GM12892 (cell line): ENCODE measurements at regions not wholly inside any gene's neighbourhood (a gene's known extent, or its start where the extent isn't known, plus 50 kb on each side); places are given as distances from the start of the nearest gene placed in this dataset.
A peak's percentile ranks its signal among the peaks of the same experiment; 100 is the strongest.

Source experiments
- DNase-seq: peaks from one replicate; pipeline ENCODE4 v3.0.0; 2011; ENCODE audit not compliant: insufficient read length
- FAIRE-seq: peaks from 2 replicates; lab custom pipeline; 2011; peaks lifted over from hg19 to GRCh38; lab: Jason Lieb, UNC
- POLR2A ChIP-seq: IDR thresholded peaks from 2 replicates; pipeline ENCODE4 v1.6.1; 2011; ENCODE audit warnings: low read depth, low read length, control low read depth
- POLR2AphosphoS5 ChIP-seq: IDR thresholded peaks from 2 replicates; pipeline ENCODE4 v1.6.1; 2011; ENCODE audit warnings: low read depth, low read length, control low read depth
- TAF1 ChIP-seq: IDR thresholded peaks from 2 replicates; pipeline ENCODE4 v1.6.1; 2011; ENCODE audit warnings: low read depth, mild to moderate bottlenecking, control low read depth, low read length, borderline replicate concordance

DNA sequence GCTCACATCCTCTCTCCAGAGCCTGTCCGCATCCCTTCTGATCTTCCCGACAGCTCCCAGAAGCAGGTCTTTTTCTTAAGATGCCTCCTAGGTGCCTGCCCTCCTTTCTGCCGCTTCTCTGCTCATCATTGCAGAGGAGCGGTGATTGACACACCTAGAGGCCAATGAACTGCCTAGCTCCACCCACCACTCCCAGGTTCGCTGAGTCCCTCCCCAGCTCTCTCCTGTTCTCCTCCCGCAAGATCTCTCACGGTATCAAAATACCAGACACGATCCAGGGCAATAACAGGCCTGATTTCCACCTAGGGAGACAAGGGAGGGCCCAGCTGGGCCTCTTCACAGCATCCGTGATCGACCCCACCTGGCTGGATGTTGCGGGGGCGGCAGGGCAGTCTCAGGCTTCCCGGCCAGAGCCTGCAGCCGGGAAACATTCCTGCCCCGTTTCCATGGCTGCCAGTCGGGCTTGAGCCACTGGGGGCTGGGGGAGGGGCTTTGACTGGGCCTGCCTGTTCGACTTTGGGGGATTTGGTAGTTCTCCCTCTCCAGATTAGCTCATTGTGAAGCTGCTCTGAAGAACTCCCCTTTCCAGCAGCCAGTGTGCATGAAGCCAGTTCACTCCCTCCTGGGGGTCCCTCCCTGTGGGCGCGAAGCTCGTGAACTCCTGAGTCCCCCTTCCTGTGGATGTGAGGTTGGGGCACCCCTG lies 373.5 kb downstream of the RPS24 start:
- peak; percentile 41 for DNase-seq
- TF ChIP-seq POLR2AphosphoS5 (no peak), TAF1 (no peak), POLR2A (no peak)
- FAIRE-seq, result no peak

DNA sequence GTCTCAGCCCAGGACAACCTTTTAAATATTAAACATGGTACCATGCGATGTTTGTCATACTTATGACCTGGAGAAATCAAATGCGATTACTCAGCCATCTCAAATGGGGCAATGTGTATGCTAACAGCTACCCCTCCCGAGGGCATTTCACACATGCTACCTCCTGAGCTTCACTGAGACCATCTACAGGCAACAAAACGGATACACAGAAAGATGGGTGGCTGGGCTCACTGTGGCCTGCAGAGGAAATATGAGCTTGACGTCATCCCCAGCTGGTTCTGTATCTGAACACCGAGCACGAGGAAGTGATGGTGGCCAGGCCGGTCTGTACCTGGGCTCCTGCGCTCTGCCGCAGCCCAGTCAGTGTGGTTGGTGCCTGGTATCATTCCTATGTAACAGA lies 374.3 kb downstream of the RPS24 start:
- no peak for FAIRE-seq
- TF ChIP-seq TAF1 (no peak), POLR2A (no peak), POLR2AphosphoS5 (no peak)
- DNase-seq, result no peak

DNA sequence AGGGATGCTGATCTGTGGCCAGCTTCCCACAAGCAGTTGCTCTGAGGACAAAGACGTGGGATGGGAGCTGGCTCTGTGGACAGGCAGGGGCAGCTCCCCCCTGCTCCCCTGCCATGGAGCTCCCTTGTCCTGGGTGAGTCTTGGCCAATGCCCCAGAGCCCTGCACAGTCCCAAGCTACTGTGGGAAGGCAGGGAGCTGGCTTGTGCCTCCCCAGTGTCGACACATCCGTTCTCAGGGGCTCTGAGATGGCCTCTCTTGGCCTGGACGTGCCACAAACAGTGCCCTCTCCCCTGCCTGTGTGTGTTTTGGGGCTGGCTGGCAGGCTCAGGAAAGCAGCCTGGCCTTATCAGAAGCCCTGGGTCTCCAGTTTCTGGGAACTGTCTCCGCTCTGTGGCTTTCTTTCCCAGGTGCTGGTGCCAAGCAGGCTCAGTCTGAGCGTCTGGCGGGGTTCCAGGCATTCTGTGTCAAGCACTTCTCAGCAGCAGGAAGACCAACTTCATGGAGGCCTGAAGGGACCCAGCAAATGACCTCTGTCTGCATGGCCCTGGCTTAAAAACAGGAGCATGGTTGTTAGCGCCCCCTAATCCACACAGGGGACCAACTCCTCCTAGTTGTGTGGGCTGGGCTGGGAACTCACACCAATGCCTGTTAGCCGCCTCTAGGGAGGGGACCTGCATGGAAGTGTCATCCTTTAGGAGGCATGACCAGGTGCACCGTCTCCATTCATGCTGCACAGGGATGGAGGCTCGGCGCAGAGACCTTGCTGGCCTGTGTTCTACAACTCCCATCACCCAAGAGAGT lies 375.2 kb downstream of the RPS24 start:
- TF ChIP-seq POLR2A (no peak), TAF1 (no peak)
- DNase-seq (no peak), FAIRE-seq (no peak)

DNA sequence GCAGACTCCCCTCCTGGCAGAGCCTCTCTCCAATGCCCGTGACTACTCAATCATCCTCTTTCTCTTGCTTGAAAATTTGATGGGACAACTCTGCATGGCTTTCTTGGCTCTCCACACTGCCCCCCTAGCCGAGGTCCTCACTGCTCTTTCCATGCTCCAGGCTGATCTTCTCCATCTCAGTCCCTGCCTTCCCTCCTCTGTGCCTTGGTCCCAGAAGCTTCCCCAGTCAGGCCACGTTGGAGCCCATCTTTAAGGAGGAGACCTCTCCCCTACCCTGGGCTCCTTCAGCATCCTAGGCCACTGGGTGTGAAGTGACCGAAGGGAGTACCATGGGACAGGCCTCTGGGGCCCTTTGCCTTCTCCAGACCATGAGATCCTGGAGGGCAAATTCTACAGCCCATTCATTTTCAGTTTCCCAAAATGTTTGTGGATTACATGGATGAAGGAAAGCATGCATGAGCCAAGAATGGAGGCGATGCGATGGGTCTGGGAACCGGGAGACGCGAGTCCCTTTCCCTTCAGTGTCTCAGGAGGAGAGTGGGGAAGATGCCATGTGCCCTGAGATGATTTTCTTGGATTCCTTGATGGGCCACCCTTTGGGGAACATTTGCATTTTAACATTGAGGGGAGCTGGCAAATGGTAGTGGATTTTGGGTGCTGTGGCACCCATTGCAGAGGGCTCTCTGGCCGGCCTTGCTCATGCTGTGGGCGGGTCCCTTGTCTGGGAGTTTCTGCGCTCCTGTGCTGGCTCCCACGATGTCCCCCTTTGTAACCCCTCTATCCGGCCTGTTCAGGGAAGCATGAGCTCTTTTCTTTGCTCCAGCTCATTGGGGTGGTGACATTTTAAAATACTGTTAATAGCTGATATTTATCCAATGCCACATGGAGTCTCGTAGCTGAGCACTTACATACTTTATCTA lies 376.6 kb downstream of the RPS24 start:
- TF ChIP-seq POLR2AphosphoS5 (no peak), POLR2A (no peak), TAF1 (no peak)
- FAIRE-seq, result no peak
- no peak for DNase-seq

DNA sequence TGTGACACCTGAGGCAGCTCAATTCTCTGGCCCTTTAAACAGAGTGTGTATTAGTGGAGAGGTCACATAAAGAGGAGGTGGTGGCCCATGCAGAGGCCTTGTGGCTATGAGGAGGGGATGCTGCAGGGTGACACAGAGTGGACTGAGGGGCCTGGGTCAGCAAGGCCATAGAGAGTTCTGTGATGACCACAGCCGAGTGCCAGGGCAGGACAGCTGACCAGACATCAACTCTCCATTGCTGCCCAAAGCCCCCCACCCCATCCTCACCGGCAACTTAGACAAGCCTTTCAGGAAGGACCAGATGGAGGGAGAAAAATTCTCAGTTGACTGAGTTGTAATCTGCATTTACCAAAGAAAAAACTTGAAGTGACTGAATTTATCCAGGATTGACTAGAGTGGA lies 378.1 kb downstream of the RPS24 start:
- no peak for DNase-seq
- no peak for TF ChIP-seq POLR2AphosphoS5
- TF ChIP-seq TAF1, result no peak
- TF ChIP-seq POLR2A, result no peak
- no peak for FAIRE-seq

DNA sequence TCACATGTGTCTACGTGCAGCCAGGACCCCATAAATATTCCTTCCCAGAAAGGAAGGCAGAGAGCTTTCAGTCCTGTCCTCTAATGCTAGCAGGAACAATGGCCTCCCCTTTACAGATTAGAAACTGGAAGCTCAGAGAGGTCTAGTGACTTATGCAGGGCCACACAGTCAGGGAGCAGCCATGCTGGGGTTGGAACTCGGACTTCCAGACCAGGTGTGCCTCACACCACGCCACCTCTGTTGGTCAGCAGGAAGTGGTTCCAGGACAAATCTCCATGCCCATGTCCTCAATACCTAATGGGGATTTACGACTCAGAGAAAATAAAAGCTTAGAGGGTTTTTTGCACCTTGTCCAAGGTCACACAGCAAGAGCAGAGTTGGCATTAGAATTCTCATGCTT lies 378.9 kb downstream of the RPS24 start:
- DNase-seq, result no peak
- TF ChIP-seq POLR2AphosphoS5 (no peak), TAF1 (no peak), POLR2A (no peak)
- no peak for FAIRE-seq

DNA sequence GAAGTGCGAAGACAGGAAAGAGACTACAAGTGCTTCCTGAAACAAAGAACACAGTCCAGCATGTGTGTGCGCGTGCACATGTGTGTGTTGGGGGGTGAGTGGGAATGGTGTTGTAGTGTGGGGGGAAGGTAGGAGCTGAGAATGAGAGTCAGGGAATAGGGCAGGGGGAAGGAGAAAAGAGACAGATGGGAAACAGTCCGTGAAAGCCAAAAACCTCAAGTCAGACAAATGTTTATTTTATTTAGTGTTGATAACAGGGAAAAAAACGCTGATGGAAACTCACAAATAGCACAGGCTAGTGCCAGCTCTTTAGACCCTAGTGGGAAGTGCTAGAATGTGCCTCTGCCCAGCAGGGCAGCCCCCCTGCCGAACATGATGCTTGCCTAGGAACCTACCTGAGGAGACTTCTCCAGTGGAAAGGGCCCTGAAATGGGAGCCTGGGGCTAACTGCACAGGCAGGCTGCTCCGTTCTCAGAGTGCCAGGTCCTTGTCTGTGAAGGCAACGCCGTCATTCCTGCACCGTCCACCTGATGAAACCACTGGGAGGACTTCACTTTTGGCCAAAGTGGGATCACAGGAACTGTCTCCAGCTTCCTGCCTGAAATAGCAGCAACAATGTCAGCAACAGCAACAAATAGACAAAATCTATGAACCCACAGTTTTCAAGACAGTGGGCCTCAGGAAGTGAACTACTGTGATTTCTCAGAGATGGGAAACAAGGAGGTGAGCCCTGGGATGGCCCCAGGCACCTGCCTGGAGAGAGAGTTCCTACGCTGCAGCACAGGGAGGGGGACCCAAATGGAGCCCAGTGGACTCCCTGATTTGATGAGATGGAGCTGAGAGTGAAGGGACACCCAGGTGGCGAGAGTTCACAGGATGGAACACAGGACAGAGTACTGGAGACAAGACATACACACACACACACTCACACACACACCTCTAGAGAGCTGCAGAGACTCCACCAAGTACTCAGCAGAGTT lies 379.7 kb downstream of the RPS24 start:
- TF ChIP-seq POLR2A (no peak), POLR2AphosphoS5 (no peak), TAF1 (no peak)
- FAIRE-seq, result no peak
- no peak for DNase-seq

DNA sequence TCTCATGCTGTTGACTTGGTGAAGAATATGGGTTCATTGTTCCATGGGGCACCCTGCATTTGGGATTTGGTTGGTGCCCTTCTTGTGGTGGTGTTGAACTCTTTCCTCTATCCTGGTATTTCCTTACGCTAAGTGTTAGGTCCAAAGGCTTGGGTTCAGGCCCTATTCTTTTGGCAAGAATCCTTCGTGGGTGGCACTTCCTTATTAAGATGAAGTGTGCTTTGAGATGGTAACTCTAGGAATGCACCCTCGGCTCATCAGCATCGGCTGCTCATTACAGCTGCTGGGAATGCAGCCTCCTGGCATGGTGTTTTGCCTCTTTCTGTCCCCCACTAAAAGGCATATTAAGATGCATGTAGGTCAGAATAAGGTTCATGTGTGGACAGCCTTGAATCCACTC lies 380.7 kb downstream of the RPS24 start:
- FAIRE-seq, result no peak
- TF ChIP-seq POLR2A, result no peak
- TF ChIP-seq POLR2AphosphoS5, result no peak
- no peak for TF ChIP-seq TAF1
- no peak for DNase-seq

DNA sequence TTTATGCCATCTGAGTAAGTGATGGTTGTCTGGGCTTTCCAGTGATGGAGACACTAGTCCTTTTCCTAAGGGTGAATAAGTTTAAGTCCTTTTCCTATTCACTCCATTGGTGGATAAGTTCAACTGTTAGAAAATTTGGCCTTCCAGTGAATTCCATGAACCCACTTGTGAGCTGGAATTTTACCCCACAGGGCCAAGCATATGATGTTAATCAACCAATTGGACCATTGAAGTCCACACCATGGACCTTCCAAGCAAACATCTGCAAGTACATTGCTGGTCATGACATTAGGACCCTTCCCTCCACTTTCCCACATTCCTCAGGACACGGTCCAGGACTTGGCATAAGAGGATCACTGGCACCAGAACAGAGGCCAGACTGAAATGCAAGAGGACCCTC lies 381.4 kb downstream of the RPS24 start:
- FAIRE-seq (no peak), DNase-seq (no peak)
- TF ChIP-seq POLR2A (no peak), TAF1 (no peak), POLR2AphosphoS5 (no peak)

DNA sequence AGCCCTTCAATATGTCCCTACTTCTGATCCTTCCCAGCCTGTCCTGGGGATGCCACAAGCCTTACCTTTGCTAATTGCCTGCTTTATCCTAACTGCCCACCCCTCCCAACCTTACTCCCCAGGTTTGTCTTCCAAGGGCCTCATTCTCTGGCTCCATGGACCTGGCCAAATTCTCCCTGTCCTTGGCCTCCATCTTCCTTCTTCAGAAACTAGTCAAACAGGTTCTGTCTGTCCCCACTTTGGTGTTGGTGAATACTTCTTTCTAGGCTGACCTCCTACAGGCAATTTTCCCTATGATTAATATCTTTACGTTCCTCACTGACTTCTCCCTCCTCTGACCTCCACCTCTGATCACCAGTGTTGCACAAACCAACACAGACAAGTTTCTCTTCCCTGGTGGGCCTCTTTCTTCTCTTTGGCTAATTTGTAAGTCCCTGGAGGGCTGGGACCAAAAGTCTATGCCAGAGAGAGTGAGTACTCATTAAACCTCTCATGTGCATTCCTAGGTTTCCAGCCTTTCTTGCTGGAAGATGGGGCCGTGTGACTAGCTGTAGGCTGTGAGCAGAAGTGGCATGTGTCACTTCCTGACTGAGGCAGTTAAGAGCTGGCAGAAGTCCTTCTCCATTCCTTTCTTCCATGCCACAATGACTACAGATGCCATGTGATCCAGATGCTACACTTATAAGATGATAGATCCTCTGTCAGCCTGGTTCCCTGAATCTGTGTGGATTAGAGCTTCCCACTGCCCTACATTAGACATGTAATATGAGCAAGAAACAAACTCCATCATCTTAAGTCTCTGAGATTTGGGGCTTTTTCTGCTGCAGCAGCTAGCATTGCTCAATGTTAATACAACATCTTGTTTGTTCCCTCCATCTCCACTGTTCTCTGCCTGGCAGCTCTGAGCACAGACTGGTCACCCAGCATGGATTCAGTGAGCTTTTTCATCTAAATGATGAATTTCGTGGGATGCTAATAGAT lies 382.7 kb downstream of the RPS24 start:
- TF ChIP-seq POLR2AphosphoS5 (no peak), POLR2A (no peak), TAF1 (no peak)
- FAIRE-seq, result no peak
- no peak for DNase-seq
